Uterus (tissue), 2 donors: ENCODE measurements at regions not wholly inside any gene's neighbourhood (a gene's known extent, or its start where the extent isn't known, plus 50 kb on each side); places are given as distances from the start of the nearest gene placed in this dataset.

Experiments used
- CTCF ChIP-seq, 4 experiments: fragments of 200-600 bp in 2 of 4; fragments of 450-650 bp in 2 of 4; sonication (generic) in 2 of 4; IDR thresholded peaks; one replicate each; pipeline ENCODE4 v1.5.1; 2016 to 2019; ENCODE audit warnings: antibody characterized with exemption in 4 of 4, mild to moderate bottlenecking in 2 of 4, moderate library complexity in 1 of 4
- POLR2A ChIP-seq, 2 donors: fragments of 450-650 bp; IDR thresholded peaks; one replicate each; pipeline ENCODE4 v1.6.1; 2016; ENCODE audit warnings: antibody characterized with exemption in 2 of 2, mild to moderate bottlenecking in 1 of 2, moderate library complexity in 1 of 2

- TF ChIP-seq CTCF (IDR thresholded peaks at IDR 0.05) = no peak
- TF ChIP-seq POLR2A (IDR thresholded peaks at IDR 0.05) = no peak
Measured at GRCh38 chr21:24545807-24546361, 1061.4 kb downstream of the MRPL39 start.
